ENCODE measurements at regions not wholly inside any gene's neighbourhood (a gene's known extent, or its start where the extent isn't known, plus 50 kb on each side); places are given as distances from the start of the nearest gene placed in this dataset.

- H3K4me3 ChIP-seq: no peak overlapping the region
- H3K4me1 ChIP-seq: no peaks in the 10 kb centered on the region
- FAIRE-seq: no peak
- peak in 1 of 2 experiments; percentile 53; a peak in 1 of 6 replicates for ATAC-seq
- ChIA-PET CTCF (no interaction called here), POLR2A (no interaction called here)
- no peaks in the 10 kb centered on the region for H3K9me3 ChIP-seq
- no peak overlapping the region for H3K4me2 ChIP-seq
- DNase-seq (ENCODE audit: low read depth in 1 of 2, low spot score in 1 of 2): peak in 1 of 2 experiments; percentile 4
- no peak for TF ChIP-seq ZC3H11A (IDR thresholded peaks at IDR 0.05)
- TF ChIP-seq MYC (IDR thresholded peaks at IDR 0.05; ENCODE audit: borderline replicate concordance, low read length): no peak
- no peak for TF ChIP-seq RARB (CRISPR knock-in tag; IDR thresholded peaks at IDR 0.05)
- TF ChIP-seq RCOR1 (IDR thresholded peaks at IDR 0.05; ENCODE audit: low read depth, low read length): no peak
- TF ChIP-seq HDAC2 (IDR thresholded peaks at IDR 0.05): no peak
- TF ChIP-seq HES2 (IDR thresholded peaks at IDR 0.05): no peak
- TF ChIP-seq NPAS2 (CRISPR knock-in tag; IDR thresholded peaks at IDR 0.05; ENCODE audit: borderline replicate concordance): no peak
- TF ChIP-seq, protein P1, sequence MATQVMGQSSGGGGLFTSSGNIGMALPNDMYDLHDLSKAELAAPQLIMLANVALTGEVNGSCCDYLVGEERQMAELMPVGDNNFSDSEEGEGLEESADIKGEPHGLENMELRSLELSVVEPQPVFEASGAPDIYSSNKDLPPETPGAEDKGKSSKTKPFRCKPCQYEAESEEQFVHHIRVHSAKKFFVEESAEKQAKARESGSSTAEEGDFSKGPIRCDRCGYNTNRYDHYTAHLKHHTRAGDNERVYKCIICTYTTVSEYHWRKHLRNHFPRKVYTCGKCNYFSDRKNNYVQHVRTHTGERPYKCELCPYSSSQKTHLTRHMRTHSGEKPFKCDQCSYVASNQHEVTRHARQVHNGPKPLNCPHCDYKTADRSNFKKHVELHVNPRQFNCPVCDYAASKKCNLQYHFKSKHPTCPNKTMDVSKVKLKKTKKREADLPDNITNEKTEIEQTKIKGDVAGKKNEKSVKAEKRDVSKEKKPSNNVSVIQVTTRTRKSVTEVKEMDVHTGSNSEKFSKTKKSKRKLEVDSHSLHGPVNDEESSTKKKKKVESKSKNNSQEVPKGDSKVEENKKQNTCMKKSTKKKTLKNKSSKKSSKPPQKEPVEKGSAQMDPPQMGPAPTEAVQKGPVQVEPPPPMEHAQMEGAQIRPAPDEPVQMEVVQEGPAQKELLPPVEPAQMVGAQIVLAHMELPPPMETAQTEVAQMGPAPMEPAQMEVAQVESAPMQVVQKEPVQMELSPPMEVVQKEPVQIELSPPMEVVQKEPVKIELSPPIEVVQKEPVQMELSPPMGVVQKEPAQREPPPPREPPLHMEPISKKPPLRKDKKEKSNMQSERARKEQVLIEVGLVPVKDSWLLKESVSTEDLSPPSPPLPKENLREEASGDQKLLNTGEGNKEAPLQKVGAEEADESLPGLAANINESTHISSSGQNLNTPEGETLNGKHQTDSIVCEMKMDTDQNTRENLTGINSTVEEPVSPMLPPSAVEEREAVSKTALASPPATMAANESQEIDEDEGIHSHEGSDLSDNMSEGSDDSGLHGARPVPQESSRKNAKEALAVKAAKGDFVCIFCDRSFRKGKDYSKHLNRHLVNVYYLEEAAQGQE (IDR thresholded peaks at IDR 0.05): no peak
- TF ChIP-seq RNF2 (IDR thresholded peaks at IDR 0.05; ENCODE audit: borderline replicate concordance, low read depth): no peak
- TF ChIP-seq BHLHE40 (IDR thresholded peaks at IDR 0.05; ENCODE audit: low read depth, low read length): no peak
- TF ChIP-seq SREBF2 (IDR thresholded peaks at IDR 0.05): no peak
- TF ChIP-seq HOXB5 (CRISPR knock-in tag; IDR thresholded peaks at IDR 0.05): no peak
- WGBS (ENCODE audit: missing lambda C conversion rate): 37% methylated on average over 4 of the region's 4 CpGs
- no peak overlapping the region for H3K27ac ChIP-seq
These were observed 298.5 kb downstream of the SI start for GRCh38 chr3:164779816-164780215.

DNA sequence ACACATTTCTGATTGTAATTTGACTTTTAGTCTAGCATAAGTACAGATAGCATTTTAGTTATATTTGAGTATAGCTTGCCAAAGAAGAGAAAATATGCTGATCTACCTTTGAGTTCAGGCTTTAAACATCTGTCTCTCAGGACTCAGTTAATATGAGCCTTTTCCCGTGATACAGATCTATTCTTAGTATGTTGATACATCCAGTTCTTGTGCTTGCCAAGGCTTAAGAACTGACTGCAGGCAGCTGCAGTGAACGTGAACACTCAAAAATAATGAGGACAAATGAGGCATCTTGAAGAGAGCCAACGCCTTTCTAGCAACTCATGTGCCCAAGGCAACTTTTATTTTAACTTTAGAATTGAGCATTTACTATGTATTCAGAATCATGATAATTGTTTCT, 325.5 kb downstream of the SI start:
- Histone ChIP-seq H3K4me3 (no peak overlapping the region), H3K27ac (no peak overlapping the region), H3K4me1 (no peaks in the 10 kb centered on the region), H3K4me2 (no peak overlapping the region), H3K9me3 (no peaks in the 10 kb centered on the region)
- ChIA-PET CTCF (no interaction called here), POLR2A (no interaction called here)
- FAIRE-seq (no peak), ATAC-seq (no peak), DNase-seq (ENCODE audit: low read depth in 1 of 2, low spot score in 1 of 2) (no peak)
- WGBS (ENCODE audit: missing lambda C conversion rate): 36% methylated on average over 3 of the region's 3 CpGs
- TF ChIP-seq RNF2 (IDR thresholded peaks at IDR 0.05; ENCODE audit: borderline replicate concordance, low read depth): no peak
- TF ChIP-seq RFX5 (IDR thresholded peaks at IDR 0.05): no peak
- no peak for TF ChIP-seq CBX2 (IDR thresholded peaks at IDR 0.05; ENCODE audit: borderline replicate concordance, low read depth)
- TF ChIP-seq, protein P1 (IDR thresholded peaks at IDR 0.05): no peak
- no peak for TF ChIP-seq ZSCAN20 (CRISPR knock-in tag; IDR thresholded peaks at IDR 0.05)
- TF ChIP-seq GATA3 (IDR thresholded peaks at IDR 0.05; ENCODE audit: borderline replicate concordance): no peak
- no peak for TF ChIP-seq HEYL (CRISPR knock-in tag; IDR thresholded peaks at IDR 0.05)
- no peak for TF ChIP-seq ZNF302 (CRISPR knock-in tag; IDR thresholded peaks at IDR 0.05)
- no peak for TF ChIP-seq EHMT2 (IDR thresholded peaks at IDR 0.05; ENCODE audit: low read depth)
- no peak for TF ChIP-seq HDAC2 (IDR thresholded peaks at IDR 0.05)
- no peak for TF ChIP-seq RARB (CRISPR knock-in tag; IDR thresholded peaks at IDR 0.05)
- TF ChIP-seq MAZ (IDR thresholded peaks at IDR 0.05; ENCODE audit: borderline replicate concordance, low read depth, low read length): no peak
- TF ChIP-seq ESRRA (IDR thresholded peaks at IDR 0.05; ENCODE audit: borderline replicate concordance, low read length): no peak
- TF ChIP-seq, protein P2, sequence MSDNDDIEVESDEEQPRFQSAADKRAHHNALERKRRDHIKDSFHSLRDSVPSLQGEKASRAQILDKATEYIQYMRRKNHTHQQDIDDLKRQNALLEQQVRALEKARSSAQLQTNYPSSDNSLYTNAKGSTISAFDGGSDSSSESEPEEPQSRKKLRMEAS (IDR thresholded peaks at IDR 0.05): no peak
- TF ChIP-seq EP300 (IDR thresholded peaks at IDR 0.05): no peak
- TF ChIP-seq HOXB5 (CRISPR knock-in tag; IDR thresholded peaks at IDR 0.05): no peak

All from A549 (cell line).